Fibroblast of lung (primary cell): ENCODE measurements at regions not wholly inside any gene's neighbourhood (a gene's known extent, or its start where the extent isn't known, plus 50 kb on each side); places are given as distances from the start of the nearest gene placed in this dataset.

Experiments used
- DNase-seq, 2 donors: peaks; one replicate each; pipeline versions ENCODE4 v3.0.0 to v3.0.0-alpha.2; 2010; ENCODE audit warnings: low read depth in 2 of 2
- H2AFZ ChIP-seq: 2 replicates; pipeline ENCODE4 v1.5.1; 2012; ENCODE audit warnings: low read length, control low read depth, inconsistent platforms
- H3K27ac ChIP-seq: 2 replicates; pipeline ENCODE4 v1.5.1; 2011; ENCODE audit warnings: low read length, control low read depth; ENCODE audit not compliant: insufficient read depth
- H3K27me3 ChIP-seq: 2 replicates; pipeline ENCODE4 v1.5.1; 2011; ENCODE audit warnings: mild to moderate bottlenecking, low read length; ENCODE audit not compliant: control insufficient read depth, insufficient read depth
- H3K36me3 ChIP-seq: 2 replicates; pipeline ENCODE4 v1.5.1; 2011; ENCODE audit warnings: low read length; ENCODE audit not compliant: control insufficient read depth, insufficient read depth
- H3K4me1 ChIP-seq: 2 replicates; pipeline ENCODE4 v1.5.1; 2011; ENCODE audit warnings: low read length; ENCODE audit not compliant: control insufficient read depth, insufficient read depth; ENCODE audit errors: extremely low read depth
- H3K4me2 ChIP-seq: 2 replicates; pipeline ENCODE4 v1.5.1; 2011; ENCODE audit warnings: low read length, control low read depth; ENCODE audit not compliant: insufficient read depth; ENCODE audit errors: extremely low read depth
- H3K4me3 ChIP-seq, 4 experiments: fragments of 200-600 bp in 1 of 4; sonication (generic) in 1 of 4; replicated peaks in 1 of 4; 2 replicates each; pipeline ENCODE4 v1.5.1; 2011 to 2016; ENCODE audit warnings: low read length in 4 of 4, low read depth in 3 of 4, mild to moderate bottlenecking in 3 of 4, control low read depth in 2 of 4, inconsistent platforms in 1 of 4, mixed read lengths in 1 of 4; ENCODE audit not compliant: insufficient read depth in 1 of 4; ENCODE audit errors: control extremely low read depth in 1 of 4
- H3K79me2 ChIP-seq: 2 replicates; pipeline ENCODE4 v1.5.1; 2012; ENCODE audit warnings: mild to moderate bottlenecking, low read length, inconsistent platforms; ENCODE audit not compliant: control insufficient read depth, insufficient read depth
- H3K9ac ChIP-seq: 2 replicates; pipeline ENCODE4 v1.5.1; 2011; ENCODE audit warnings: mild to moderate bottlenecking, low read length, control low read depth; ENCODE audit not compliant: insufficient read depth
- H3K9me3 ChIP-seq: 2 replicates; pipeline ENCODE4 v1.5.1; 2012; ENCODE audit warnings: low read depth, low read length; ENCODE audit not compliant: control insufficient read depth, insufficient read depth
- H4K20me1 ChIP-seq: 2 replicates; pipeline ENCODE4 v1.5.1; 2011; ENCODE audit warnings: low read length; ENCODE audit not compliant: control insufficient read depth, insufficient read depth; ENCODE audit errors: extremely low read depth
- CTCF ChIP-seq, 2 donors: IDR thresholded peaks in 1 of 2; conservative IDR thresholded peaks in 1 of 2; 1 replicate in 1 of 2; 2 replicates in 1 of 2; pipeline ENCODE4 v1.5.1; 2011 to 2012; ENCODE audit warnings: low read length in 2 of 2, control low read depth in 1 of 2, inconsistent platforms in 1 of 2, low read depth in 1 of 2, mild to moderate bottlenecking in 1 of 2
- EZH2 ChIP-seq: IDR thresholded peaks from 2 replicates; pipeline ENCODE4 v1.5.1; 2012; ENCODE audit warnings: low read length, control low read depth, mild to moderate bottlenecking; ENCODE audit errors: missing control alignments

- Histone ChIP-seq H3K79me2 (no peaks in the 10 kb centered on the region), H3K4me1 (no peaks in the 10 kb centered on the region), H2AFZ (no peak overlapping the region), H3K27me3 (no peaks in the 10 kb centered on the region), H3K4me3 (no peak overlapping the region), H3K4me2 (no peak overlapping the region), H3K9me3 (no peaks in the 10 kb centered on the region), H4K20me1 (no peaks in the 10 kb centered on the region), H3K36me3 (no peaks in the 10 kb centered on the region), H3K9ac (no peak overlapping the region), H3K27ac (no peak overlapping the region)
- no peak for TF ChIP-seq CTCF (conservative IDR thresholded peaks at IDR 0.05 in 1 of 2, IDR thresholded peaks at IDR 0.05 in 1 of 2; ENCODE audit: low read depth in 1 of 2, low read length in 2 of 2)
- TF ChIP-seq EZH2: no peak
- DNase-seq: no peak
These were observed 202.9 kb downstream of the ACTL7B start for GRCh38 chr9:108652851-108653250.

- no peaks in the 10 kb centered on the region for H3K79me2 ChIP-seq
- no peaks in the 10 kb centered on the region for H3K36me3 ChIP-seq
- H3K4me1 ChIP-seq: no peaks in the 10 kb centered on the region
- DNase-seq: no peak
- H3K9ac ChIP-seq: no peak overlapping the region
- H3K4me3 ChIP-seq: no peak overlapping the region
- TF ChIP-seq EZH2: no peak
- TF ChIP-seq CTCF (conservative IDR thresholded peaks at IDR 0.05 in 1 of 2, IDR thresholded peaks at IDR 0.05 in 1 of 2; ENCODE audit: low read depth in 1 of 2, low read length in 2 of 2): no peak
- H3K9me3 ChIP-seq: no peaks in the 10 kb centered on the region
- no peaks in the 10 kb centered on the region for H3K27me3 ChIP-seq
- no peaks in the 10 kb centered on the region for H4K20me1 ChIP-seq
- no peak overlapping the region for H3K4me2 ChIP-seq
- no peak overlapping the region for H3K27ac ChIP-seq
- H2AFZ ChIP-seq: no peak overlapping the region
These were observed 205.0 kb downstream of the ACTL7B start for GRCh38 chr9:108650826-108651225.

- H3K9ac ChIP-seq: no peak overlapping the region
- TF ChIP-seq EZH2: no peak
- no peaks in the 10 kb centered on the region for H3K9me3 ChIP-seq
- H2AFZ ChIP-seq: no peak overlapping the region
- H3K27ac ChIP-seq: no peak overlapping the region
- H3K4me2 ChIP-seq: no peak overlapping the region
- no peaks in the 10 kb centered on the region for H3K27me3 ChIP-seq
- no peak overlapping the region for H3K4me3 ChIP-seq
- DNase-seq: no peak
- no peaks in the 10 kb centered on the region for H3K36me3 ChIP-seq
- no peaks in the 10 kb centered on the region for H3K4me1 ChIP-seq
- H4K20me1 ChIP-seq: no peaks in the 10 kb centered on the region
- no peaks in the 10 kb centered on the region for H3K79me2 ChIP-seq
These were observed 210.3 kb downstream of the ACTL7B start for GRCh38 chr9:108645520-108645919.
